Myocyte (in vitro differentiated cells): ENCODE measurements at regions not wholly inside any gene's neighbourhood (a gene's known extent, or its start where the extent isn't known, plus 50 kb on each side); places are given as distances from the start of the nearest gene placed in this dataset.

Source experiments
- DNase-seq: peaks from one replicate; pipeline ENCODE4 v3.0.0-alpha.2; 2012; ENCODE audit warnings: low read depth

DNA sequence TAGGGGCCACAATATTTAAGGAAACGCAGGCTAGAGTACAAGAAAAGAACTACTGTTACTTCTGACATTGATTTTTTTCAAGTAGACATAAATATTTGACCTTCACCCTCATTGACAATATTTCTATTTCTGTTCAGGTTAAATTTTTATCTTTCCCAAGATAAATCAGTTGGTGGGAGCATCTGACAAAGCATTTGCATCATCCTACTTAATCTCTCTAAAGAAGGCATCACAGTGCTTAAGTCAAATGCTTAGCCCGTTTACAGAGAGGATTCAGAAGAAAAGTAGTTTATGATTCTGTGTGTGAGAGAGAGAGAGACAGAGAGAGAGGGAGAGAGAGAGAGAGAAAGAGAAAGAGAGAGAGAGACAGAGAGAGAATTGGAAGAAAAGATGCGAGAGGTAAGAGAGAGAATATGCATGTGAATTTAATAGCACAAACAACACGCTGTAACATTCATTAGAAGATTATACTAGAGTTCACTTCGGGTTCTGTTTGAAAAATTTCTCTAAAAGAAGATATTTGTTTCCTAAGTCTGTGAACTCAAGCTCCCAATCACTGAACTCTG is 1093.3 kb upstream of the CDH6 start:
- no peak for DNase-seq

DNA sequence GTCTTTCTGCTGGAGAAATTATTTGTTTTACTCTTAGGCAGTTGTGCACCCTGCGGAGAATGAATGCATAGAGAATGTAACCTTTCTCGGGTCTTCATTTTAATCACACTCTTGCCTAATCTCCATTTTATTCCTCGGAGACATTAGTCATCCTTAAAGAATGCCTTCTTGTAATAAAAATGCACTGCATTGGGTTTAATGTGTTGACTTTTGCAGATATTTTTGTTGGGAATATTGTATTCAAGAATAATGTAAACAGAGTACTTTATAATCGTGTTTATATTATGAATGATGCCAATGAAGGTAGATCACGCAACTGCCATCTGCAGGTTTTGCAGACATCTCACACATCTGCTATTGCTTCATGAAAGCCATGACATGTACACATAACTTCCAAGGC is 1093.9 kb upstream of the CDH6 start:
- no peak for DNase-seq

DNA sequence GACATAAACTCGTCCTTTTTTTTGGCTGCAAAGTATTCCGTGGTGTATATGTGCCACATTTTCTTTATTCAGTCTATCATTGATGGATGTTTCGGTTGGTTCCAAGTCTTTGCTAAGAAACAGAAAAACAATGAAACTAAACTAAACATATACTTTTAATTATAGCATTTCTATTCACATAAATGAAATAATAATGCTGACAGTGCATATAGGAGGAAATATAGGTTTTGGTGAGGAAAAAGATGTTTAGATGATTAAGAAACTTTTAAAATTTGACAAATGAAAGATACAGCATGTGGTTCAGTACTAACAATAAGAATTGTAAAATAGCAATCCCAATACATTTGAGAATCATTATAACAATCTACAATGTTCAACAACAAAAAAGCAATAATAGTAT is 1094.5 kb upstream of the CDH6 start:
- DNase-seq = no peak

DNA sequence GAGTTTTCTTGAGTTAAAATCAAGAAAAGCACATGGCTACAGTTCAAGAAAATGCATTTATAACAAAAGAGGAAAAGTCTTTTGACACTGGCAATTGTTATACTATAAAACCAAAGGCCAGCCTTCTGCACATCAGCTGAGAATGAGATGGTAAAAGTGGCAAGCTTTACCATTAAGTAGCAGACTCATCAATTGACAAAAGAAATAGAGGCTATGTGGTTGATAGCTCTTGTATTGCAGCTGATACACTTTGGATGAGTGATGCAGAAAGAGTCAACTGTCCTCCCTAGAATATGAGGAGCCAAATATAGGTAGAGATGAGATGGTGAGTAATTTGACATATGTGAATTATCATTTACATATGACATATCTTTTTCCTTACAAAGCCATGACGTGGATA is 1100.9 kb upstream of the CDH6 start:
- no peak for DNase-seq

DNA sequence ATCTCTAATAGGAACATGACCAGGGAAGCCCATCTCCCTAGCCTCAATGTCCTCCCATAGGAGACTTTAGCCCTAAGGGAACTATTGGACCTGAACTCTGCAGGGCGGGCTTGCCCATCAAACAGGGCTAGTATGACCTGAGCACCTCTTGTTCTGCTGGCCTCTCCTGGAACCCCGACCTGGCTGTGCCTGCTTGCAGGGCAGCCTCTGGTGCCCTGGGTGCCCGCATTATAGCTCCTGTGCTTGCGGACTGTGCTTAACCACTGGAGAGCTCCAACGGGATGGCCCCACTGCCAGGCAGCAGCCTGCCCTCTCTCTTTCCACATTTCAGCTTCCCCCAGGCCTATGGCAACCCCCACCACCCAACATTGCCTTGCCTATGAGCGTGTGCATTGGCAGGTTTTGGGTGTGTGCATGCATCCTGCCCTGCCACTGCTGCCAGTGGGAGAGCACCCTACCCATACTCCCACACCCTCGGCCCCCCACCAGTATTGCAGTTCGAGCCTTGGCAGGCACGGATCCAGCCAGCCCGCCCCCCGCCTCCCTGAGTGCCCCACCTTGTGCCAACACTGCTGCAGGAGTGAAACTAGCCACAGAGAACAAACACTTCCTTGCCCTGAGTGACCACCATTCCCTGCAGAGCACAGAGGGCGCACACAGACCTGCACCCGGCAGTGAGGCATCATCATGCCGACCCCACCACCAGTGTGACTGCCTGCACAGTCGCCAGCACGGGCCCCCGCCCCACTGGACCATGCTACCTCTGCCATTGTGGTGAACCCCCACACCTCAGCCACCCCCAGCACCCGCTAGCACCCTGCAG is 1123.8 kb upstream of the CDH6 start:
- no peak for DNase-seq

DNA sequence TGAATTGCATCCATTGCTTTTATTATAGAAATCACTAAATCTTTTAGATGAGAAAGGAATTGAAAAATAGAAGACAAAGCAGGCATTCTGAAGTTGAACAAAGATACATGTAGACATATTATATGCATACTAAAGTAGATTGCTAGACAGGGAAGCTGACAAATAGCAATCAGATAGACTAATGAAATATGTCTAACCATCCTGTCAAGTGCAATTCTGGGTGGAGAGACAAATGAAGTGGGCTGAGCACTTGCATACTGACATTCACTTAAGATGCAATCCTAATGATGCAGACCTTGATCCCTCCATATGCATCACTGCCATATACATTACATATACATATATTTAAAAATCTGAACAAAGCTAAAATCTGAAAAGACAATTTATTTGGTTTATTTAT is 1130.0 kb upstream of the CDH6 start:
- DNase-seq = no peak

DNA sequence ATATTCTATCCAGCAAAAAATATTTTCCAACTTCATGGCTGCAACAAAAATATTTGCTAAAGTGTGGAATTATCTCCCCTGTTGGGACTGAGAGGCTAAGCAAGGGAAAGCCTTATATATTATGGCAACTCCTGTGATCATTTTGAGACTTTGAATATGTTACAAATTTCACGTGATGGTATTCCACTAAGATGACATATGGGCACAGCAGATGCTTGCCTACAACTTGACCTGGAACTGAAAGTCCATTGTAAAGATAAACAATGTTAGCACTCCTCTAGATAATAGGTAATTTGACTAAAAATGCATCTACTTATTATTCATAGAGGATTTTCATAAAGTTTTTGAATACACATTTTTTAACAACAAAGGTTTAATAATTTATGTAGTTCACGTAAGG is 1141.5 kb upstream of the CDH6 start:
- DNase-seq = no peak

DNA sequence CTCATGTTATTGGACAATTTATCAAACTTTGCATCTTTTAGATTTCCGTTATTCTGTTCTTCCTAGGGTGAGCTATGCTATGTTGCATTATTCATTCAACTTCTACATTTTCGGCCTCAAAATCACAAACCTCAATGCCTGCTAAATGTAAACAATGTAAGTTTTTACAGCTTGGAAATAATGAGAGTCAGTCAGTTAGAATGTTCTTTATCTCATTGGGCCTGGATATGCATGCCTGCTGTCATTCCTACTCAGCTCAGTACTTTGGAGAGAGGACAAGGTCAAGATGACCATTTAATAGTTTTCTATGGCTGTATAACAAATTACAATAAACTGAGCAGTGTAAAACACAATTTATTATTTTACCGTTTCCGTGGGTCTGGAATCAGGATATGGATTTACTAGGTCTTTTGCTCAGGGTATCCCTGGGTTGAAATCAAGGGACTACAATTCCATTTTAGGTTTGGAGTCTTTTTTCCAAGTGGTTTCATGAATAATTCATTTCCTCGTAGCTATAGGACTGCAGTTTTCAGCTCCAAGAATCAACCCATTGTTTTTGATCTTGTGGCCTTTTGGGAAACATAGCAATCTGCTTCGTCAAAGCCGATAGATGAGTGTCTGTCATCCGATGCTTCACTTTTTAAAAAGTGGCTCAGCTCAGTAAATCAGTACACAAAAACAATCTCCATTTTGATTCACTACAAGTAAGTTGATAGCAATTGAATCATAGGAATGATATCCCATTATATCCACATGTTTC is 1143.2 kb upstream of the CDH6 start:
- DNase-seq = no peak

DNA sequence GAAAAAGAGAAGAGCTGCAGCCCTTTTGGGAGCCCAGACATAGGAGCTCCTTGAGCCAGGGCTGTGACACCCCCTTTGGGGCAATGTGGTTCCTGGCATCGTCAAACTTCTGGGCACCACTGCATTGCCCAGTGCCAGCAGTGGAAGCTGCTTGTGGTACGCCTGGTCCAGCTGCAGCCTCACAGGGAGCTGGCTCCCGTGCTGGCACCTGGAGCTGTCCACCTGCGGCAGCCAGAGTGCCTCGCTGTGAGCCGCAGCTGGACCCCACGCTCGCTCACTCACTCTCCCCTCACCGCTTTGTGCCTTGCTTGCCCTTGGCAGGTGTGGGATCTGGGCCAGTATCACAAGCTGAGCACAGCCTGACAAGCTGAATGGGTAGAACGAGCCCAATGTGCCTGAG is 1150.8 kb upstream of the CDH6 start:
- DNase-seq = no peak

DNA sequence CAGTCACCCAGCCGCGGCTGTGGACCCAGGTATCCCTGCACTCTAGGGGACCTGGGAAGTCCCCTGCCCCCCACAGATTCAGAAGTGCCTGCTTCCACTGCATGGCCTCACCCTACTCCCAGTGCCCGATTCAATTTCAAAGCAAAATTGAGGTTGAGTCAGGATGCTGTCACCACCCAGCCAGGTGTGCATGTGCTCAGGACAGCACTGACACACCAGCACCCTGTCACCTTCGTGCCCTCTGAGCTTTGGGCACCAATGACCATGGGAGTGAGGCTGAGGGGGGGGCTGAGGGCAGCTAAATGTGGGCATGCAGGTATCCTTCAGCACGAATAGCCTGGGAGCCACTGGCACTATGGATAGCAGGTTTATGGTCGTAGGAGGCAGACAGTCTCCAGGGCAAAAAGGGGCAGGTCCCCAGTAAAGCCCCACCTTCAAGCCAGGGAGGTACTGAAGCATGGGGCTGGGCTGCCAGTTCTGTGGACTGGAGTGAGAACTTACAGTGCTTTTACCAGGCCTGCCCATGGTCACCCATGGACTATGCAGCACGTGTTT is 1151.6 kb upstream of the CDH6 start:
- no peak for DNase-seq

DNA sequence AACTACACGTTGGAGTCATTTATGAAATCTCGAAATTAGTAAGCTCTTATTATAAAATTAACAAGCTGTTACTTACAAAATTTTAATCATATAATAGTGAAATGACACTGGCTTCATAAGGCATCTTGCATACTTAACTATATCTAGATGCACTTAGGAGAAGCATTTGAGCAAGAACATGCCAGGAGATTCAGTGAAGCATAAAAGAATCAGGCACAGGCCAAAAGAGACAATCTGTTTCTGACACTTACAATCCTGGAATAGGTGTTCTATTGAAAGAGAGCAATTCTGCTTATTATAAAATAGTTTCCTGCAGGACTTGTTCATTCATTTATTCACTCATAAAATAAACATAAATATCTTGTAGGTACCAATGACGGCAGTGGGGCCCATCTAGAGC is 1152.2 kb upstream of the CDH6 start:
- DNase-seq = no peak

DNA sequence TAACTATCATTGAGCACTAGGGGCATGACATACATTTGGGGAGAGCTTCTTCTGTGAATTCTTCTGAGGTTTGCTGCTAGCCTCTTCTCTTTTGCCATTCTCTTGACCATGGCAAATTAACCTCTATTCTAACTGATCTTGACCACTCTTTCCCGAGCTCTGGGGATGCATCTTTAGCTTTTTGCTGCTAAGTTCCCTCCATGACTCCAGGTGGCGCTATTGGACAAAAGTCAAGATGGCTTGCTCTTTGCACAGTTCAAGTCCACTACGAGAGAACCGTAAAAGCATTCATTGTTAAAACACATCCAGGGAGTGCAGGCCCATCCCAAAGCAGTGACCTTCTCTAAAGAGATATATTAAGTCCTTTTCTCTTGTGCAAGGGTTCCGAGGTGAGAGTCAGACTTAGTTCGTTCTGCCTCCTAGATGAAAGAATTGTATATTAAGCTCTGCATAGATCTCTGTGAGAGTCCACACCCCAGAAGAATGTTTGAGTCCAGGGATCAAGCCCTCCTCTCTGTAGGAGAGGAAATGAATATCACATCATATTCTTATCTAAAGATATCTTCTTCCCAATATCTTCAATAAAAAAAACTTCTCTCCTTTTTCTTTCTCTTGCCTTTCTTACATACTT is 1152.9 kb upstream of the CDH6 start:
- peak; percentile 53 for DNase-seq

DNA sequence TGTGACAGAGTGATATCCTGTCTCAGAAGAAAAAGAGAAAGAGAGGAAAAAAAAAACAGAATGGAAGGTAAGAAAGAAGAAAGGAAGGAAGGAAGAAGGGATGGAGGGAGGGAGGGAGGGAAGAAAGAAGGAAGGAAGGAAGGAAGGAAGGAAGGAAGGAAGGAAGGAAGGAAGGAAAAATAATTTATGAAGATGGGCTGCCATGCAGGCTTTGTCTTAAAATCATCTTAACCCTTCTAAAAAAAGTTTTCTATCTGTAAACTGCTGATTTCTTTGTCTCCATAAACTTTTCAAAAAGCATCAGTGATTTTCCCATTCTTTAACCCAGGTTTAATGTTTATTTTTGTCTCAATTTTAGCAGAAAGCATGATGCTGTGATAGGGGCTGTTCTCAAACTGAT is 1154.1 kb upstream of the CDH6 start:
- no peak for DNase-seq

DNA sequence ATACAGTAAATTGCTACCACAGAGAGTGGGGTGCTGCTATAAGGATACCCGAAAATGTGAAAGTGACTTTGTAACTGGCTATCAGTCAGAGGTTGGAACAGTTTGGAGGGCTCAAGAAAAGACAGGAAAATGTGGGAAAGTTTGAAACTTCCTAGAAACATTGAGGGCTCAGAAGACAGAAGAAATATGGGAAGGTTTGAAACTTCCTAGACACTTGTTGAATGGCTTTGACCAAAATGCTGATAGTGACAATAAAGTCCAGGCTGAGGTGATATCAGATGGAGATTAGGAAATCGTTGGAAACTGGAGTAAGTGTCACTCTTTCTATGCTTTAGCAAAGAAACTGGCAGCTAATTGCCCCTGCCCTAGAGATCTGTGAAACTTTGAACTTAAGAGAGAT is 1158.6 kb upstream of the CDH6 start:
- no peak for DNase-seq

DNA sequence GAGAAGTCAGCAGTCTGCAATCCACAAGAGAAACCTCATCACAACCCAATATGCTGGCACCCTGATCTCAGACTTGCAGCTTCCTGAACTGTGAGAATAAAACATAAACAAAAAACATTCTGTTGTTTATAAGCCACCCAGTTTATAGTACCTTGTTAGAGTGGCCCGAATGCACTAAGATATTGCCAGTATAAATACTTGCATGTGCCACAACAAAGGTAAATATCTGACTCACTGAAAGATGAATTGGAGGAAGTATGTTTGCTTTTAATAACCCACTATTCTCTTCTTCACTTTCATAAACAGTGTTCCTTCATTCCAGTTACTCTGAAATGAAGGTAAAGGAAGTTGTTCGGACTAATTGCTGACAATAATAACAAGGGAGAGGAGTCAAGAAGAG is 1163.4 kb upstream of the CDH6 start:
- DNase-seq = no peak

DNA sequence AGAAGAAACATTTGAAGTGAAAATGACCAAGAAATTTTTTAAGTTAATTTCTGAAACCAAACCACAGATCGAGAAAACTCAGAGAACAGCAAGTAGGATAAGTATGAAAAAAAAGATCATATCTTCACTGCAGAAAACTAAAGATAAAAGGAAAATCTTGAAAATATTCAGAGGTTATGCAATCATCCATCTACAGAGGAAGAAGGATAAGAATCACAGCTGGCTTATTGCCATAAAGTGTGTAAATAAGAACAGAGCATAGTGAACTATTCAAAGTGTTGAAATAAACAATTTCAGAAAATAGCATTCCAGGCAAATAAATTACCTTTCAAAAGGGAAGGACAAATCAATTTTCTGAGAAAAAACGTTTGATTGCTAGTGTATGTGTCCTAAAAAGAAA is 1191.7 kb upstream of the CDH6 start:
- DNase-seq = no peak

DNA sequence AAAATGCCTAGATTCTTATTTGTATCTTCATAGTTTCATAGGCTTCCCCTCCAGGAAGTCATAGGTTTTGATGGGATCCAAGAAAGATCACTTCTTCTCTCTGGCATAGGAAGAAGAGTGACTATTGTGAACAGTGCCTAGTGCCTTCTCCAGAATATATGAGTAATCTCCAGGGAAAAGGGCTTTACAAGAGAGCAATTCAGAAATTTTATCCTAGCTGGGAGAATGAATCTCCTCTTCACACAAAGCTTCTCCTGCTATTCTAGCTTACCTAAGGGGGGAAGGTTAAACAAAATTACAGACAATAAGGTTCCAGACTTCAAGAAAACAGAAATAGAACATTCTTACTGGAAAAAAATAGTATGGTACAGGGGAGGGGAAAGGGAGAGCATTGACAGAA is 1193.3 kb upstream of the CDH6 start:
- DNase-seq = no peak

DNA sequence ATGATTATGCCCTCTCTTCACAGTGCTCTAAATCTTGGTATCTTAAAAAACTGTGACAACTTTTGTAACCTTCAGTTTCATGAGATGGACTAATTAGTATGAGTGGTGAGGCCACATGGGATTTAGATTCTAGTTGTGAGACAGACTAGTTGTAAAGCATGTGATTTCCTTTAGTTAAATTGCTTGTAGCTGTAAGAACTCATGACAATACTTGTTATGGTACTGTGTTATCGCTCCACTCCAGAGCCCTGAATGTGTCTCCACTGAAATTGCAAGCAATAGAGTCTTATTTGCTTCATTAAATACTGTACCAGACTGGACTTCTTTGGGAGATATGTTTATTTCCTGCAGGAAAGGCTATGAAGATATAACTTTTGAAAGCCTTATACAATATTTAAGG is 1198.3 kb upstream of the CDH6 start:
- no peak for DNase-seq

DNA sequence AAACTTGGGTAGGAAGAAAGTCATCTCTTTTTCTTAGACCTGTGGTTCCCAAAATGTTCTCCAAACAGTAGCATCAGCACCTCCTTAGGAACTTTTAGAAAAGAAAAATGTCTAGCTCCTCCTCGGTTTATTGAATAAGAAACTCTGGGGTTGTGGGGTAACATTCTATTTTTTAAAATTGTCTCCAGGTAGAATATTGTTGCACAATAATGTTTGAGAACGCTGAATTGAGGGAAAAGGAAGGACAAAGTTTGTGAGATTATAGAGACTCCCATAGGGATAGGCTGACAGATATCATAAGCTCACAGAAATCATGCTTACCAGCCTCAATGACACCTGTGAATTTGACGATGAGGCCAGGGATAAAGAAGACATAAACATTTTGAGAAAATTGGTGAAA is 1199.0 kb upstream of the CDH6 start:
- DNase-seq = no peak

DNA sequence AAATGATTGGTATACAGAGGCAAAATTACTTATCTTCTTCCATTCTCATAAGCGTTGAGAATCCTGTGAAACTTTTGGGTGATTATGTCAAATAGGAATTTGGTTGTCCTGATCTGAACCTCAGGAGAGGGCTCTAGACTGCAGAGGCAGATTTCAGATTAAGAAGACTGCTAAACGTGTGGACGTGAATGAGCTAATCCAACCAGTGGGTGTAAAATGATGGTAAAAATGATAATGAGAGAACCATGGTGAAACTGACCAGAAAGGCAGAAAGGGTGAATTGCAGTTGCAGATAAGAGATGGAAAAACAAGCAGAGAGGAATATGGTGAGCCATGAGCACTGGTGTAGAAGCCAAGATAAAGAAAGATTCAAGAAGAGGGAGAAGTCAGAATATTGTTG is 1200.2 kb upstream of the CDH6 start:
- DNase-seq = no peak

DNA sequence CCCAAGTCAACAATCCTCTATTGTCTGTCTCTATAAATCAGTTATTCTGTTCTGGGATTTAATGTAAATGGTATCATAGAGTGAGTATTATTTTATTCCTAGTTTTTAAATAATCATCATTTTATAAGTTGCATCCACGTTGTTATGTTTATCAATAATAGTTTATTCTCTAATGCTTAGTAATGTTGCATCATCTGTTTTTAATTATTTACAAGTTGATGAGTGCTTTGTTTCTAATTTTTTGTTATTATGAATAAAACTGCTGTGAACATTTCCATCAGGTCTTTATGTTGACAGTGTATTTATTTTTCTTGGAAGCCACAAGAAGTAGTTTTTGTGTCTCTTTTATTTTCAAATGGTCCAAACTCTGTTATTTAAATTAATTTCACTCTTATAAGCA is 1201.2 kb upstream of the CDH6 start:
- no peak for DNase-seq

DNA sequence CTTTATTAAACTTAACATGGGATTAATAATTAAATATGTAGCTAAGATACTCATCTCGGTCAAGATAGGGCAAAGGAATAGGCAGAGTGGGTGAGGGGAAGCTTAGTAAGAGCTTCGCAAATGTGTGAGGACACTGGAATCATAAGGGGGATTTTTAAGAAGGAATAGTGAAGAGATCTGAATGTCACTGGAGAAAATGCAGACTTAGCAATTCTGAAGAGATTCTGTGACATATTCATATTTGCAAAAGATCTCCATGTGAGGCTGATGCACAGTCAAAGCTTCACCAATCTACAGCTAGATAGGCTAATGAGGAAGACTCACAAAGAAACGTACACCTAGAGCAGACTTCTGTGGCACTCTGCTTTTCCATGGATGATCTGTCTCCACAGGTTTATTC is 1202.8 kb upstream of the CDH6 start:
- no peak for DNase-seq
